ENCODE measurements at regions not wholly inside any gene's neighbourhood (a gene's known extent, or its start where the extent isn't known, plus 50 kb on each side); places are given as distances from the start of the nearest gene placed in this dataset.
A peak's percentile ranks its signal among the peaks of the same experiment; 100 is the strongest.

GRCh38 chr2:8579485-8580085, 102.3 kb upstream of the ID2 start:
- no peak for DNase-seq (ENCODE audit: extremely low spot score)
- 88% methylated on average over 6 of the region's 6 CpGs for WGBS
- Histone ChIP-seq H3K4me3 (ENCODE audit: low read depth, low read length) (no peak overlapping the region), H3K27ac (ENCODE audit: low read depth) (no peak overlapping the region), H3K4me1 (ENCODE audit: insufficient read depth) (no peaks in the 10 kb centered on the region), H3K36me3 (ENCODE audit: insufficient read depth) (no peaks in the 10 kb centered on the region)

GRCh38 chr2:8580316-8581233, 101.3 kb upstream of the ID2 start:
- Histone ChIP-seq H3K4me3 (ENCODE audit: low read depth, low read length) (no peak overlapping the region), H3K27ac (ENCODE audit: low read depth) (no peak overlapping the region), H3K4me1 (ENCODE audit: insufficient read depth) (no peaks in the 10 kb centered on the region), H3K36me3 (ENCODE audit: insufficient read depth) (no peaks in the 10 kb centered on the region)
- no peak for DNase-seq (ENCODE audit: extremely low spot score)
- 87% methylated on average over 16 of the region's 16 CpGs for WGBS

- Histone ChIP-seq H3K27ac (ENCODE audit: low read depth) (no peak overlapping the region), H3K4me1 (ENCODE audit: insufficient read depth) (no peaks in the 10 kb centered on the region), H3K4me3 (ENCODE audit: low read depth, low read length) (no peak overlapping the region), H3K36me3 (ENCODE audit: insufficient read depth) (no peaks in the 10 kb centered on the region)
- WGBS = 95% methylated on average over 6 of the region's 6 CpGs
- no peak for DNase-seq (ENCODE audit: extremely low spot score)
Measured at GRCh38 chr2:8581234-8581561, 100.7 kb upstream of the ID2 start.

GRCh38 chr2:8581601-8582041, 100.2 kb upstream of the ID2 start:
- Histone ChIP-seq H3K4me1 (ENCODE audit: insufficient read depth) (no peaks in the 10 kb centered on the region), H3K27ac (ENCODE audit: low read depth) (no peak overlapping the region), H3K4me3 (ENCODE audit: low read depth, low read length) (no peak overlapping the region), H3K36me3 (ENCODE audit: insufficient read depth) (no peaks in the 10 kb centered on the region)
- WGBS = 94% methylated on average over 6 of the region's 6 CpGs
- DNase-seq (ENCODE audit: extremely low spot score) = no peak

- H3K27ac ChIP-seq (ENCODE audit: low read depth) = no peak overlapping the region
- H3K36me3 ChIP-seq (ENCODE audit: insufficient read depth) = no peaks in the 10 kb centered on the region
- no peaks in the 10 kb centered on the region for H3K4me1 ChIP-seq (ENCODE audit: insufficient read depth)
- WGBS = 92% methylated on average over 4 of the region's 4 CpGs
- DNase-seq (ENCODE audit: extremely low spot score) = no peak
- no peak overlapping the region for H3K4me3 ChIP-seq (ENCODE audit: low read depth, low read length)
Measured at GRCh38 chr2:8582191-8582590, 99.7 kb upstream of the ID2 start.

- Histone ChIP-seq H3K36me3 (ENCODE audit: insufficient read depth) (no peaks in the 10 kb centered on the region), H3K27ac (ENCODE audit: low read depth) (no peak overlapping the region)
- DNase-seq (ENCODE audit: extremely low spot score) = no peak
Measured at GRCh38 chr2:8582651-8583399, 99.0 kb upstream of the ID2 start.

GRCh38 chr2:8583400-8584173, 98.3 kb upstream of the ID2 start:
- 33% methylated on average over 39 of the region's 39 CpGs for WGBS
- Histone ChIP-seq H3K4me3 (ENCODE audit: low read depth, low read length) (no peak overlapping the region), H3K27ac (ENCODE audit: low read depth) (no peak overlapping the region), H3K4me1 (ENCODE audit: insufficient read depth) (no peaks in the 10 kb centered on the region), H3K36me3 (ENCODE audit: insufficient read depth) (no peaks in the 10 kb centered on the region)
- DNase-seq (ENCODE audit: extremely low spot score) = peak; percentile 82

More at GRCh38 chr2:8582651-8583399, 99.0 kb upstream of the ID2 start:
- Histone ChIP-seq H3K4me1 (ENCODE audit: insufficient read depth) (no peaks in the 10 kb centered on the region), H3K4me3 (ENCODE audit: low read depth, low read length) (no peak overlapping the region)
- WGBS = 90% methylated on average over 16 of the region's 16 CpGs

- Histone ChIP-seq H3K4me3 (ENCODE audit: low read depth, low read length) (no peak overlapping the region), H3K27ac (ENCODE audit: low read depth) (no peak overlapping the region), H3K36me3 (ENCODE audit: insufficient read depth) (no peaks in the 10 kb centered on the region), H3K4me1 (ENCODE audit: insufficient read depth) (no peaks in the 10 kb centered on the region)
- DNase-seq (ENCODE audit: extremely low spot score) = no peak
- 71% methylated on average over 29 of the region's 29 CpGs for WGBS
Measured at GRCh38 chr2:8584174-8585066, 97.4 kb upstream of the ID2 start.

GRCh38 chr2:8586457-8587051, 95.3 kb upstream of the ID2 start:
- DNase-seq (ENCODE audit: extremely low spot score) = no peak
- WGBS = 85% methylated on average over 15 of the region's 15 CpGs
- Histone ChIP-seq H3K4me1 (ENCODE audit: insufficient read depth) (no peaks in the 10 kb centered on the region), H3K4me3 (ENCODE audit: low read depth, low read length) (no peak overlapping the region), H3K36me3 (ENCODE audit: insufficient read depth) (no peaks in the 10 kb centered on the region), H3K27ac (ENCODE audit: low read depth) (no peak overlapping the region)

- DNase-seq (ENCODE audit: extremely low spot score) = no peak
- WGBS = 82% methylated on average over 19 of the region's 19 CpGs
Measured at GRCh38 chr2:8587251-8587791, 94.5 kb upstream of the ID2 start.

GRCh38 chr2:8587920-8588830, 93.7 kb upstream of the ID2 start:
- H3K27ac ChIP-seq (ENCODE audit: low read depth) = no peak overlapping the region
- no peaks in the 10 kb centered on the region for H3K4me1 ChIP-seq (ENCODE audit: insufficient read depth)
- WGBS = 95% methylated on average over 7 of the region's 7 CpGs

More at GRCh38 chr2:8587251-8587791, 94.5 kb upstream of the ID2 start:
- Histone ChIP-seq H3K36me3 (ENCODE audit: insufficient read depth) (no peaks in the 10 kb centered on the region), H3K27ac (ENCODE audit: low read depth) (no peak overlapping the region), H3K4me1 (ENCODE audit: insufficient read depth) (no peaks in the 10 kb centered on the region), H3K4me3 (ENCODE audit: low read depth, low read length) (no peak overlapping the region)

More at GRCh38 chr2:8587920-8588830, 93.7 kb upstream of the ID2 start:
- H3K4me3 ChIP-seq (ENCODE audit: low read depth, low read length) = no peak overlapping the region
- H3K36me3 ChIP-seq (ENCODE audit: insufficient read depth) = no peaks in the 10 kb centered on the region
- no peak for DNase-seq (ENCODE audit: extremely low spot score)
